IMR-90 (cell line): ENCODE measurements at regions not wholly inside any gene's neighbourhood (a gene's known extent, or its start where the extent isn't known, plus 50 kb on each side); places are given as distances from the start of the nearest gene placed in this dataset.

Source experiments
- CEBPB ChIP-seq: IDR thresholded peaks from 2 replicates; pipeline ENCODE4 v1.6.1; 2012; ENCODE audit warnings: low read depth, low read length, improper control_type of control experiment
- CHD1 ChIP-seq: IDR thresholded peaks from 2 replicates; pipeline ENCODE4 v1.6.1; 2012; ENCODE audit warnings: low read depth, low read length, improper control_type of control experiment
- POLR2A ChIP-seq: IDR thresholded peaks from 2 replicates; pipeline ENCODE4 v1.6.1; 2012; ENCODE audit warnings: mild to moderate bottlenecking, low read depth, low read length
- RAD21 ChIP-seq: IDR thresholded peaks from 2 replicates; pipeline ENCODE4 v1.6.1; 2012; ENCODE audit warnings: low read length, improper control_type of control experiment
- RCOR1 ChIP-seq: IDR thresholded peaks from 2 replicates; pipeline ENCODE4 v1.6.1; 2012; ENCODE audit warnings: mild to moderate bottlenecking, low read length, improper control_type of control experiment; ENCODE audit not compliant: insufficient replicate concordance
- RFX5 ChIP-seq: IDR thresholded peaks from 2 replicates; pipeline ENCODE4 v1.8.0; 2012; ENCODE audit warnings: low read depth, mild to moderate bottlenecking, low read length, moderate library complexity
- TF ChIP-seq, protein P1 (sequence below): fragments of 150-350 bp; IDR thresholded peaks from 2 replicates; pipeline ENCODE4 v1.6.1; 2017; ENCODE audit warnings: mild to moderate bottlenecking, antibody characterized with exemption, low read length, low read depth
- TF ChIP-seq, protein P2 (sequence below): conservative IDR thresholded peaks from 2 replicates; pipeline ENCODE4 v1.5.1; 2012; ENCODE audit warnings: mild to moderate bottlenecking, low read depth, low read length, improper control_type of control experiment
- TF ChIP-seq, protein P3 (sequence below): fragments of 150-350 bp; IDR thresholded peaks from 2 replicates; pipeline ENCODE4 v1.6.1; 2016; ENCODE audit warnings: low read depth, mild to moderate bottlenecking, low read length, moderate library complexity, borderline replicate concordance

DNA sequence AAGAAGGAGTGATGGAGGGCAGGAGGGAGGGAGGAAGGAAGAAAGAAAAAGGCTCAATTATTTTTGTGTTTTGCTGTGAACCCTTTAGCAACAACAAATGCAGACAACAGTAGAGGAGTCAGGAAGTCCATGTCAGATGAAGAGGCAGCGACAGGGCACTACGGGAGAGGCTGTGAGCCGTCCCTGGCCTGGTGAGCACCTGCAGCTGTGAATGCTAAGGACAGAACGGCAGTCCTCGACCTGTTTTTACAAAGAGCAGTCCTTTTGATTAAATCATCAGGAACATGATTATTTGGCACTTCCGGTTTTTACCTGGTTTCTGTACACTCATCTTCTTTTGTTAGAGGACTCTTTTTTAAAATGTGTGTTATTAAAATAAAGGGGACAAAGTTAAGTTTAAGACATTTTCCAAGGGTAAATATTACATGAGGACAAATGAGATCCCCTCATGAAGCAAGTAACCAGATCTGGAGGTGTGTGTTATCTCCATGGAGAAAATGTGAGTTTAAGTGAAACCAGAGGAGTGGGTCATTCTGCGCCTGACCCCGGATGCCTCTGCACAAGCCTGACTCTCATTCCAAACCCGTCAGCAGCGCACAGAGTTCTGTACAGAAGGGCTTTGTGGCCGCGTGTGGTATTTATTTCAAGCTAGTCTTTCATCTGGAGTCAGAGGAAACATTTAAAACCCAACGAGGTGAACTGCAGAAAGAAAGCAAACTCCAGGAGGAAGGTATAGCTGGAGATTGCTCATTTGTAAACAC, 492.5 kb downstream of the SOX11 start:
- TF ChIP-seq, protein P1, sequence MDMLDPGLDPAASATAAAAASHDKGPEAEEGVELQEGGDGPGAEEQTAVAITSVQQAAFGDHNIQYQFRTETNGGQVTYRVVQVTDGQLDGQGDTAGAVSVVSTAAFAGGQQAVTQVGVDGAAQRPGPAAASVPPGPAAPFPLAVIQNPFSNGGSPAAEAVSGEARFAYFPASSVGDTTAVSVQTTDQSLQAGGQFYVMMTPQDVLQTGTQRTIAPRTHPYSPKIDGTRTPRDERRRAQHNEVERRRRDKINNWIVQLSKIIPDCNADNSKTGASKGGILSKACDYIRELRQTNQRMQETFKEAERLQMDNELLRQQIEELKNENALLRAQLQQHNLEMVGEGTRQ: no peak
- no peak for TF ChIP-seq CHD1
- no peak for TF ChIP-seq RCOR1
- TF ChIP-seq, protein P2, sequence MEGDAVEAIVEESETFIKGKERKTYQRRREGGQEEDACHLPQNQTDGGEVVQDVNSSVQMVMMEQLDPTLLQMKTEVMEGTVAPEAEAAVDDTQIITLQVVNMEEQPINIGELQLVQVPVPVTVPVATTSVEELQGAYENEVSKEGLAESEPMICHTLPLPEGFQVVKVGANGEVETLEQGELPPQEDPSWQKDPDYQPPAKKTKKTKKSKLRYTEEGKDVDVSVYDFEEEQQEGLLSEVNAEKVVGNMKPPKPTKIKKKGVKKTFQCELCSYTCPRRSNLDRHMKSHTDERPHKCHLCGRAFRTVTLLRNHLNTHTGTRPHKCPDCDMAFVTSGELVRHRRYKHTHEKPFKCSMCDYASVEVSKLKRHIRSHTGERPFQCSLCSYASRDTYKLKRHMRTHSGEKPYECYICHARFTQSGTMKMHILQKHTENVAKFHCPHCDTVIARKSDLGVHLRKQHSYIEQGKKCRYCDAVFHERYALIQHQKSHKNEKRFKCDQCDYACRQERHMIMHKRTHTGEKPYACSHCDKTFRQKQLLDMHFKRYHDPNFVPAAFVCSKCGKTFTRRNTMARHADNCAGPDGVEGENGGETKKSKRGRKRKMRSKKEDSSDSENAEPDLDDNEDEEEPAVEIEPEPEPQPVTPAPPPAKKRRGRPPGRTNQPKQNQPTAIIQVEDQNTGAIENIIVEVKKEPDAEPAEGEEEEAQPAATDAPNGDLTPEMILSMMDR: no peak
- no peak for TF ChIP-seq RAD21
- no peak for TF ChIP-seq POLR2A
- TF ChIP-seq, protein P3, sequence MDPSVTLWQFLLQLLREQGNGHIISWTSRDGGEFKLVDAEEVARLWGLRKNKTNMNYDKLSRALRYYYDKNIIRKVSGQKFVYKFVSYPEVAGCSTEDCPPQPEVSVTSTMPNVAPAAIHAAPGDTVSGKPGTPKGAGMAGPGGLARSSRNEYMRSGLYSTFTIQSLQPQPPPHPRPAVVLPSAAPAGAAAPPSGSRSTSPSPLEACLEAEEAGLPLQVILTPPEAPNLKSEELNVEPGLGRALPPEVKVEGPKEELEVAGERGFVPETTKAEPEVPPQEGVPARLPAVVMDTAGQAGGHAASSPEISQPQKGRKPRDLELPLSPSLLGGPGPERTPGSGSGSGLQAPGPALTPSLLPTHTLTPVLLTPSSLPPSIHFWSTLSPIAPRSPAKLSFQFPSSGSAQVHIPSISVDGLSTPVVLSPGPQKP: no peak
- TF ChIP-seq RFX5: no peak
- TF ChIP-seq CEBPB: no peak
